RWPE2 (cell line): ENCODE measurements at regions not wholly inside any gene's neighbourhood (a gene's known extent, or its start where the extent isn't known, plus 50 kb on each side); places are given as distances from the start of the nearest gene placed in this dataset.
"Not testable (repeated sequence)": the region's sequence is repeated elsewhere in the genome, so short reads cannot be mapped to it uniquely, and the experiment has no call there.

ENCODE experiments used
- ATAC-seq: fragments of 200-7000 bp; cut with Tn5 transposase; 3 replicates; pipeline ENCODE4 v1.9.1; 2021; ENCODE audit warnings: low read depth
- DNase-seq: peaks from one replicate; pipeline ENCODE4 v3.0.0-alpha.2; 2020; ENCODE audit warnings: low spot score
- H3K27ac ChIP-seq: fragments of 450-650 bp; 2 replicates; pipeline ENCODE4 v1.5.1; 2017; ENCODE audit warnings: mild to moderate bottlenecking; ENCODE audit not compliant: poor library complexity, severe bottlenecking
- H3K27me3 ChIP-seq: fragments of 250-450 bp; sonication (Bioruptor Pico); 2 replicates; pipeline ENCODE4 v1.5.1; 2021; ENCODE audit warnings: mild to moderate bottlenecking, moderate library complexity; ENCODE audit not compliant: insufficient read depth, poor library complexity, severe bottlenecking
- H3K36me3 ChIP-seq: fragments of 250-450 bp; sonication (Bioruptor Pico); 2 replicates; pipeline ENCODE4 v1.5.1; 2020; ENCODE audit warnings: low read depth, mild to moderate bottlenecking, moderate library complexity
- H3K4me1 ChIP-seq: fragments of 250-450 bp; sonication (Bioruptor Pico); 2 replicates; pipeline ENCODE4 v1.5.1; 2021; ENCODE audit warnings: mild to moderate bottlenecking, moderate library complexity; ENCODE audit not compliant: insufficient read depth, poor library complexity, severe bottlenecking
- H3K4me3 ChIP-seq: fragments of 250-450 bp; sonication (Bioruptor Pico); 2 replicates; pipeline ENCODE4 v1.5.1; 2021; ENCODE audit warnings: mild to moderate bottlenecking, moderate library complexity; ENCODE audit not compliant: severe bottlenecking
- H3K9me3 ChIP-seq: fragments of 250-450 bp; sonication (Bioruptor Pico); 2 replicates; pipeline ENCODE4 v1.5.1; 2021; ENCODE audit warnings: mild to moderate bottlenecking, moderate library complexity; ENCODE audit not compliant: severe bottlenecking
- TF ChIP-seq, protein P1 (sequence below): fragments of 450-650 bp; IDR thresholded peaks from one replicate; pipeline ENCODE4 v1.5.1; 2017; ENCODE audit warnings: mild to moderate bottlenecking, moderate library complexity; ENCODE audit not compliant: poor library complexity, severe bottlenecking

DNA sequence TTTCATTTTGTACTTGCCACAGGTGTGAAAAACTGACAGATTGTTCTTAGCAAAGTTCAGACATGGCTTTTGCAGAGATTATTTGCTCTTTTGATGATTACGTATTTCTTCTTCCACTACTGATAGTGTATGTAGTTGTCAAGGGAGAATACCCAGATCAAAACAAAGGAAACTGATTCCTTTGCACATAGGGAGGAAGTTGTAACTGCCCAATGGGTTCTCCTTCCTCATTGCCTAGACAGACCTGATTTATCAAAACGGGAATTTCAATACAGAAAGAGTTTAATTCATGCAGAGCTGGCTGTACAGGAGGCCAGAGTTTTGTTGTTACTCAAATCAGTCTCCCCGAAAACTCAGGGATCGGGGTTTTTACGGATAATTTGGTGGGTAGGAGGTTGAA, 214.7 kb downstream of the BCAS1 start:
- peaks cover 11% of the 10 kb centered on the region for H3K4me1 ChIP-seq
- H3K36me3 ChIP-seq, result no peaks in the 10 kb centered on the region
- H3K4me3 ChIP-seq, result no peak overlapping the region
- no peaks in the 10 kb centered on the region for H3K27me3 ChIP-seq
- H3K27ac ChIP-seq, result no peak overlapping the region
- TF ChIP-seq, protein P1, sequence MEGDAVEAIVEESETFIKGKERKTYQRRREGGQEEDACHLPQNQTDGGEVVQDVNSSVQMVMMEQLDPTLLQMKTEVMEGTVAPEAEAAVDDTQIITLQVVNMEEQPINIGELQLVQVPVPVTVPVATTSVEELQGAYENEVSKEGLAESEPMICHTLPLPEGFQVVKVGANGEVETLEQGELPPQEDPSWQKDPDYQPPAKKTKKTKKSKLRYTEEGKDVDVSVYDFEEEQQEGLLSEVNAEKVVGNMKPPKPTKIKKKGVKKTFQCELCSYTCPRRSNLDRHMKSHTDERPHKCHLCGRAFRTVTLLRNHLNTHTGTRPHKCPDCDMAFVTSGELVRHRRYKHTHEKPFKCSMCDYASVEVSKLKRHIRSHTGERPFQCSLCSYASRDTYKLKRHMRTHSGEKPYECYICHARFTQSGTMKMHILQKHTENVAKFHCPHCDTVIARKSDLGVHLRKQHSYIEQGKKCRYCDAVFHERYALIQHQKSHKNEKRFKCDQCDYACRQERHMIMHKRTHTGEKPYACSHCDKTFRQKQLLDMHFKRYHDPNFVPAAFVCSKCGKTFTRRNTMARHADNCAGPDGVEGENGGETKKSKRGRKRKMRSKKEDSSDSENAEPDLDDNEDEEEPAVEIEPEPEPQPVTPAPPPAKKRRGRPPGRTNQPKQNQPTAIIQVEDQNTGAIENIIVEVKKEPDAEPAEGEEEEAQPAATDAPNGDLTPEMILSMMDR, result no peak
- no peak for ATAC-seq
- DNase-seq, result no peak
- no peaks in the 10 kb centered on the region for H3K9me3 ChIP-seq

DNA sequence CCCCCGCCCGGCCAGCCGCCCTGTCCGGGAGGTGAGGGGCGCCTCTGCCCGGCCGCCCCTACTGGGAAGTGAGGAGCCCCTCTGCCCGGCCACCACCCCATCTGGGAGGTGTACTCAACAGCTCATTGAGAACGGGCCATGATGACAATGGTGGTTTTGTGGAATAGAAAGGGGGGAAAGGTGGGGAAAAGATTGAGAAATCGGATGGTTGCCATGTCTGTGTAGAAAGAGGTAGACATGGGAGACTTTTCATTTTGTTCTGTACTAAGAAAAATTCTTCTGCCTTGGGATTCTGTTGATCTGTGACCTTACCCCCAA, 215.8 kb downstream of the BCAS1 start:
- DNase-seq, ATAC-seq, H3K9me3 ChIP-seq, H3K27ac ChIP-seq, H3K27me3 ChIP-seq, H3K4me3 ChIP-seq, H3K36me3 ChIP-seq: not testable (repeated sequence)
- H3K4me1 ChIP-seq, result peaks cover 11% of the 10 kb centered on the region

DNA sequence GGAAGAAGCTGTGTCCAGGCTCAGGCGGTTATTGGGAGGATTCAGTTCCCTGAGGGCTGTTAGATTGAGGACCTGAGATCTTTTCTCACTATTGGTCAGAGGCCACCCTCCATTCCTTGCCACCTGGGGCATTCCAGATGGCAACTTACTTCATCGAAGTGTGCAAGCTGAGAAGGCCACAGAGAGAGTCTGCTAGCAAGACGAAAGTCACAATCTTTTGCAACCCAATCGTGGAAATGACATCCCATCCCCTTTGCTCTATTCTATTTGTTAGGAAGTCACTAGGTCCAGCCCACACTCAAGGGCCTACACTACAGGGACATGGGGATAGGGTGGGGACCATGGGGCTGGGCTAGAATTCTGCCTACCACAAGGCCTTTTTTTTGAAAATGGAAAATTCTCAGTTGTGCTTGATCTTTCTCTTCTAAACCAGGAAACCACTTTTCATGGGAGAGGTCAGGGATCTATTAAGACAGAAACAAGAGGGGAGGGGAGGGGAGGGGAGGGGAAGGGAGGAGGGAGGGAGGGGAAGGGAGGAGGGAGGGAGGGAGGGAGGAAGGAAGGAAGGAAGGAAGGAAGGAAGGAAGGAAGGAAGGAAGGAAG, 217.2 kb downstream of the BCAS1 start:
- DNase-seq (no peak), ATAC-seq (no peak)
- Histone ChIP-seq H3K4me1 (peaks cover 6% of the 10 kb centered on the region), H3K27ac (no peak overlapping the region), H3K4me3 (no peak overlapping the region), H3K9me3 (no peaks in the 10 kb centered on the region), H3K27me3 (no peaks in the 10 kb centered on the region), H3K36me3 (no peaks in the 10 kb centered on the region)
- TF ChIP-seq, protein P1, result no peak

DNA sequence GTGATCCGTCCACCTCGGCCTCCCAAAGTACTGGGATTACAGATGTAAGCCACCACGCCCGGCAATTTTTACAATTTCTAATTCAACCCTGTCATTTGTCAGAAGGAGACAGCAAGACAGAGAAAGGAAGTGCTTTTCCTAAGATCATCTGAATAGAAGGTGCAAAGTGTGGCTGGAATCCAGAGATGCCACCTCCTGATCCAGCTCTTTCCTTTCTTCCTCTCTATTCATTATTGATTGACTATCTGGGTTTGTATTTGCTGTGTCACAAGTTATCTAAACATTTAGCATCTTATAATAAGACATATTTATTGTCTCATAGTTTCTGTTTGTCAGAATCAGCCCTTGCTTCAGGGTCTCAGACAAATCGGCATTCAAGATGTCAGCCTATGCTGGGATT, 217.7 kb downstream of the BCAS1 start:
- no peak overlapping the region for H3K27ac ChIP-seq
- no peak overlapping the region for H3K4me3 ChIP-seq
- no peaks in the 10 kb centered on the region for H3K36me3 ChIP-seq
- peaks cover under 1% of the 10 kb centered on the region for H3K4me1 ChIP-seq
- TF ChIP-seq, protein P1, result no peak
- no peaks in the 10 kb centered on the region for H3K9me3 ChIP-seq
- no peak for ATAC-seq
- no peak for DNase-seq
- no peaks in the 10 kb centered on the region for H3K27me3 ChIP-seq

DNA sequence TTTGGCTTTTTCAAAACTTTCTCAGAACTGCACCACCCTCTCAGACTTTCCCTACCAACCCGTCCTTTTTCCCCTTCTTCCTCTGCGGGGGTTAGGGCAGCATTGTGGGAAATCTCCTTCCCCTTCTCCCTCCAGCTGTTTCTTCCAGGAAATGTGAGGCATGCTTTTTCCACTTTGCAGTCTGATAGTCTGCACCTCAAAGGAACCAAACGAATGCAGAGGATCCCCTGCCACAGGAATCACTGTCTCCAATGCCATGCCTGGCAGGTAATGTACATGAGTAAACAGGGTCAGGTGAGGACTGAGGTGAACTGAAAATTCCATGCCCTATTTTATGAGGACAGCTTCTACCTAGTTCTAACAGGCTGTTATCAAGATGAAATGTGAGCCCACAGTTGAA, 218.4 kb downstream of the BCAS1 start:
- H3K27ac ChIP-seq, result no peak overlapping the region
- H3K4me3 ChIP-seq, result no peak overlapping the region
- H3K9me3 ChIP-seq, result no peaks in the 10 kb centered on the region
- no peaks in the 10 kb centered on the region for H3K4me1 ChIP-seq
- H3K27me3 ChIP-seq, result no peaks in the 10 kb centered on the region
- ATAC-seq (peak; percentile 57), DNase-seq (no peak)
- no peaks in the 10 kb centered on the region for H3K36me3 ChIP-seq
- TF ChIP-seq, protein P1, result no peak
